SK-N-SH (cell line): ENCODE measurements at regions not wholly inside any gene's neighbourhood (a gene's known extent, or its start where the extent isn't known, plus 50 kb on each side); places are given as distances from the start of the nearest gene placed in this dataset.
"Not testable (repeated sequence)": the region's sequence is repeated elsewhere in the genome, so short reads cannot be mapped to it uniquely, and the experiment has no call there.

Source experiments
- CHD2 ChIP-seq: fragments of 150-350 bp; IDR thresholded peaks from 2 replicates; pipeline ENCODE4 v1.6.1; 2018; ENCODE audit warnings: low read length; ENCODE audit not compliant: partially characterized antibody
- CTCF ChIP-seq: fragments of 200-600 bp; sonication (generic); IDR thresholded peaks from 2 replicates; pipeline ENCODE4 v1.6.1; 2017; ENCODE audit warnings: antibody characterized with exemption, mild to moderate bottlenecking, moderate library complexity
- EP300 ChIP-seq, 2 experiments: IDR thresholded peaks; 2 replicates each; pipeline versions ENCODE4 v1.4.0 to v1.6.1; 2012; ENCODE audit warnings: borderline replicate concordance in 1 of 2, low read depth in 1 of 2, low read length in 1 of 2
- MAX ChIP-seq: IDR thresholded peaks from 2 replicates; pipeline ENCODE4 v1.4.0; 2012; ENCODE audit warnings: low read depth
- POLR2AphosphoS5 ChIP-seq: IDR thresholded peaks from 2 replicates; pipeline ENCODE4 v1.6.1; 2012; ENCODE audit warnings: low read depth, low read length
- RCOR1 ChIP-seq: fragments of 150-350 bp; IDR thresholded peaks from 2 replicates; pipeline ENCODE4 v1.6.1; 2017; ENCODE audit warnings: antibody characterized with exemption, low read length
- REST ChIP-seq: IDR thresholded peaks from 2 replicates; pipeline ENCODE4 v1.6.1; 2012; ENCODE audit warnings: mild to moderate bottlenecking, low read depth, low read length, moderate library complexity
- RFX5 ChIP-seq: IDR thresholded peaks from 2 replicates; pipeline ENCODE4 v1.6.1; 2012; ENCODE audit warnings: mild to moderate bottlenecking, improper control_type of control experiment, low read length
- RXRA ChIP-seq: IDR thresholded peaks from 2 replicates; pipeline ENCODE4 v1.4.0; 2012; ENCODE audit warnings: low read depth, mild to moderate bottlenecking, borderline replicate concordance
- SMC3 ChIP-seq: IDR thresholded peaks from 2 replicates; pipeline ENCODE4 v1.6.1; 2012; ENCODE audit warnings: low read depth, low read length, improper control_type of control experiment
- TEAD4 ChIP-seq: IDR thresholded peaks from 2 replicates; pipeline ENCODE4 v1.4.0; 2012; ENCODE audit warnings: mild to moderate bottlenecking, borderline replicate concordance; ENCODE audit not compliant: insufficient read depth
- ZBTB33 ChIP-seq: IDR thresholded peaks from 2 replicates; pipeline ENCODE4 v1.4.0; 2012; ENCODE audit warnings: low read depth, borderline replicate concordance

- TF ChIP-seq CTCF; RFX5; CHD2; EP300 (IDR thresholded peaks at IDR 0.05; ENCODE audit: borderline replicate concordance in 1 of 2, low read depth in 1 of 2, low read length in 1 of 2); RXRA; TEAD4; REST; RCOR1; ZBTB33; POLR2AphosphoS5; MAX; SMC3: not testable (repeated sequence)
Measured at GRCh38 chr2:110285002-110285401, 72.7 kb upstream of the MTLN start.
